Uterus (tissue), 2 donors: ENCODE measurements at regions not wholly inside any gene's neighbourhood (a gene's known extent, or its start where the extent isn't known, plus 50 kb on each side); places are given as distances from the start of the nearest gene placed in this dataset.

Experiments used
- CTCF ChIP-seq, 4 experiments: fragments of 200-600 bp in 2 of 4; fragments of 450-650 bp in 2 of 4; sonication (generic) in 2 of 4; IDR thresholded peaks; one replicate each; pipeline ENCODE4 v1.5.1; 2016 to 2019; ENCODE audit warnings: antibody characterized with exemption in 4 of 4, mild to moderate bottlenecking in 2 of 4, moderate library complexity in 1 of 4
- POLR2A ChIP-seq, 2 donors: fragments of 450-650 bp; IDR thresholded peaks; one replicate each; pipeline ENCODE4 v1.6.1; 2016; ENCODE audit warnings: antibody characterized with exemption in 2 of 2, mild to moderate bottlenecking in 1 of 2, moderate library complexity in 1 of 2

GRCh38 chr1:21342961-21343838 is 52.9 kb upstream of the ECE1 start:
- TF ChIP-seq CTCF (IDR thresholded peaks at IDR 0.05) (no peak), POLR2A (IDR thresholded peaks at IDR 0.05) (no peak)
